NCI-H1048 (cell line): ENCODE measurements at regions not wholly inside any gene's neighbourhood (a gene's known extent, or its start where the extent isn't known, plus 50 kb on each side); places are given as distances from the start of the nearest gene placed in this dataset.
"Not testable (repeated sequence)": the region's sequence is repeated elsewhere in the genome, so short reads cannot be mapped to it uniquely, and the experiment has no call there.

ENCODE experiments used
- DNase-seq: peaks from one replicate; lab custom pipeline; 2025; lab: John Stamatoyannopoulos, UW

DNA sequence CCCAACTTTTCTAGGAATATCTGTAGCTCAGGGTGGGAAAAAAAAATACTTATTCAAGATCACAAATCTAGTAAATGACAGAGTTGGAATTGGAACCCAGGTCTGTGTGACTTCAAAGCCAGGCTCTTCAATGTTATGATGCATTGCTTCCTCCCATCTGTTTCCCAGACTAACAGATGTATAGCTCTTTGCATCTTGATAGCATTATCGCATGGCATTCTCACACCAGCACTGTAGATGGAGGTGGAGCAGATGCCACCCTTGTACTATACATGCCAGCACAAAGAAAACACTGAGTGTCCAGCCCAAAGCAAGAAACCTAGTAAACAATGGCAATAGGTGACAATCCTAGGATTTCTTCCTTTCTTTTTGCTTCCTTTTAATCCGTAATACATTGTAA, 497.3 kb downstream of the NEBL start:
- DNase-seq: no peak

DNA sequence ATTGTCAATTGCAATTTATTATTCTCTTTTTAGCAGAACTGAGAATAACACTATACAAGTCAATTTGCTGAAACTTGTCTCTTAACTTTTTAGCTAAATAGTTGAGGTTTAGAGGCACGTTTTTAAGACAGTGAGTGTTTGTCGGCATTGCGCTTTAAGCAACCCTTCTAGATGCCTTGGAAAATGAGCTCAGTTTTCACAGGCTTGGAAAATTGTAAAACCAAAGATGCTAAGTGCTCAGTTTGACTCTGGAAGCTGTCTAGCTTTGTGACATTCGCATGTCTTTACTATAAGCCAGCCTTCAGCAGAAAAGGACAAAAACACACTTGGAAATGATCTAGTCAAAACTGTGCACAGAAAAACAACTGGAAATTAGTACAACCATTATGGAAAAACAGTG, 500.4 kb downstream of the NEBL start:
- no peak for DNase-seq

DNA sequence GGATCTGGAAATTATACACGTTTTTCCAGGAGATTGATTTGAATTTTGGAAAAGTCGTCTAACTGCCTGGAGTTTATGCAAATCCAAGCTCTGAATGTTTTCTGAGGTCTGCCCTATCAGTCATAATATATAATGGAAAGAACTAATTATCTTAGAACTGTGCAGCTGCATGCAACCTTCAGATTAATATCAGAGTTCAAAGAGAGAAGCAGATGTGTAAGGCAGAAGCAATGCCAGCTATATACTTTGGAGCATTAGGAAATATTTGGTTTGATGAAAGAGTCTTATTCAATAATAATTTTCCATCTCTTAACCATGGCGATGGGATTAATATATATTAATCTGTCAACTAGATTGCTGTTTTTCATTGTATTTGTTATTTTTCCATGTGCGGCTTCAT, 500.9 kb downstream of the NEBL start:
- peak; percentile 46 for DNase-seq

DNA sequence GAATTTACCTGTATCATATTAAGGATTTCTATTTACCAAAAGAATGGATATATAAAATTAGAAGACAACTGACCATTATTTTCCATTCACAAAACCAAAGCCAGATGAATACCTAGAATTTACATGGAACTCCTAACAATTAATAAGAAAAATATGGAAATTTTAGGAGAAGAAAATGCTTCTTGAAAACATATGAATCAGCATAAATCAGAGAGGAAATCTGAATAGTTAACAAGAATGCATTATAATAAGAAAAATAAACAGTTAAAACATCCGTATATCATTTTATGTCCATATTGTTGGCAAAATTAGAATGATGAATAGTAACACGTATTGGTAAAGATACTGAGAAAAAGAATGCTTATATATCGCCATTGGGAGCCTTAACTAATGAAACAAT, 505.5 kb downstream of the NEBL start:
- DNase-seq: no peak

DNA sequence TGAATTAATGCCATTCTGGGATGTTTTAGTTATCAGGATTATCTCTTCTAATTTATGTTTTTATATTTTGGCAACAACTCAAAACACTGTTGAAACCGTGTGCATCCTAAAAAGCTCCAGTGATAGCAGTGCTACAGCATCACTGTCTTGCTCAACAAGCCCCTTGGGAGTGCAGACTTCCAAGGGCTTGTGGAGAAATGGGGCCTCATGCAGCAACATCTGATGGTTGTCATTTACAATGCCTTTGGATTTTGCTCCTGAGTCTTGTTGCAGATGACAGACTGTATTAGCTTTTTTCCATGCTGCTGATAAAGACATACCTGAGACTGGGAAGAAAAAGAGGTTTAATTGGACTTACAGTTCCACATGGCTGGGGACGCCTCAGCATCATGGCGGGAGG, 515.4 kb downstream of the NEBL start:
- DNase-seq: no peak

DNA sequence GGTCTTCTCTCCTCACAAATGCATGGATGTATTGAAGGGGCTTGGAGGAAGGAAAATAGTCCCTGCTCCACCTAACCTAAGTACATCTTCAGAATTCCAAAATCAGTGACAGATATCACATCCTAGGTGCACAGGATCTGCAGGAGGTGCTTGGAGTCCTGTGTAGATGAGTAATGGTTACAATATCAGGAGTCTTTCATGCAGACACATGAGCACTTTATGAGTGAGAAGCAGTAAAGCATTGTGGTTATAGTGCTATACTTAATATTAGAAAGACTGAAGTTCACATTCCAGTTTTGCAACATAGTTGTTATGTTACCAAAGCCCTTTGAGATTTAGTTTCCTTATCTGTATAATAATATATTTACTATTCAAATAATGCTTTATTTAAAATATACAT, 516.7 kb downstream of the NEBL start:
- DNase-seq: no peak

DNA sequence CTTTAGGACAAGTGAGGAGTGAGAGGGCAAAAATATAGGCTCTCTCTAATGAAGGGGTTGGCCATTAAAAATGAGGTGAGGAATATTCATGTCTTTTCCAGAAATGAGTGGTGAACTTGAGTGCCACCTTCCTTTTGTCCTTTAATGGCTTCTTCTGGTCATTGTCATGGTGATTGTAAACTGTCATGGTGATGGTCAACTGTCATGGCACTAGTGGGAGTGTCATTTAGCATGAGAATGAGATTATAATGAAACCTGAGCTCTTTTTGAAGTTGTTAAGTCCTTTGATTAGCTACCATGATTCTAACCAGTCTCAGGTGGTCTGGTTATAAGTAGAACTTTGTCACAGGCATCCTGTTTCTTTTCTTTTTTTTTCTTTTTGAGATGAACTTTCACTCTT, 524.4 kb downstream of the NEBL start:
- no peak for DNase-seq

DNA sequence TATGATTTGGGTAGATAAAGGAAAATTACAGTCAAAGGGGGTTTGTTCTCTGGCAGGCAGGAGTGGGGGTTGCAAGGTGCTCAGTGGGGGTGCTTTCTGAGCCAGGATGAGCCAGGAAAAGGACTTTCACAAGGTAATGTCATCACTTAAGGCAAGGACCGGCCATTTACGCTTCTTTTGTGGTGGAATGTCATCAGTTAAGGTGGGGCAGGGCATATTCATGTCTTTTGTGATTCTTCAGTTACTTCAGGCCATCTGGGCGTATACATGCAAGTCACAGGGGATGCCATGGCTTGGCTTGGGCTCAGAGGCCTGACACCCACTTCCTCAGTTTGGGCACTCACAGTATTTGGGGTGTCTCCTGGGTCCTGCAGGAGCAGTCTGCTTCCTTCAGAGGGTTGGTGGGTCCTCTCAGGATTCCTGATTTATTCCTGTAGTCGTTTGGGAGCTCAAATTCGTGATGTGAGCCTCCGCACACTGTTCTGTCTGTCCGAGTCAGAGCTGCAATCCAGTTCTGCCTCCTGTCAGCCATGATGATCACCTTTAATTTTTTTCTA, 526.1 kb downstream of the NEBL start:
- DNase-seq: not testable (repeated sequence)

DNA sequence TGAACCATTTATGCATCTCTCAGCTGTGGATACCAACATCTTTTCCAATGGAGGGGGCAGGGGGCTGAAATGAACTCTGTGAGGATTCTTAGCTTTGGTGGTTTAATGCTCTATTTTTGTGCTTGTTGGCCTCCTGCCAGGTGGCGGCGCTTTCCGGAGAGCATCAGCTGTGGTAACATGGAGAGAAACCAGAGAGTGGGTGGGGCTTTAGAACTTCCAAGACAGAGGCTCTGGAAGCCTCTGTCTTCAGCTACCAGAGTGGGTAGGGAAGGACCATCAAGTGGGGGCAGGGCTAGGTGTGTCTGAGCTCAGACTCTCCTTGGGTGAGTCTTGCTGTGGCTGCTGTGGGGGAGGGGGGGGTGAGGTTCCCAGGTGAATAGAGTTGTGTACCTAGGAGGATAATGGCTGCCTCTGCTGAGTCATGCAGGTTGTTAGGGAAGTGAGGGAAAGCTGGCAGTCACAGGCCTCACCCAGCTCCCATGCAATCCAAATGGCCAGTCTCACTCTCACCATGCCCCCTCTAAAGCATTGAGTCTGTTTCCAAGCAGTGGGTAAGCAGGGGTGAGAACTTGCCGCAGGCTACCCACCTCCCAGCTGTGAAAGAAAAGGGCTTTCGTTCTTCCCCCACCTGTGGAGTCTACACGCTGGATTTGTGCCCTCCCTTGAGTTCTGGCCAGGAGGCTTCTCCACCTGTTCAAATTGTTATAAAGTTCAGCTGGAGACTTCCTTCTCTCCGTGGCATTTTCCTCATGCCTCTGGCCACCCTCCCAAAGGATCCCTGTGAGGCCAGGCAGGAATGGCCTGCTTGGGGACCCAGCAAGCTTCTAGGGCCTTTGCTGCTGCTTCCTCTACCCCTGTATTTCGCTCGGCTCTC, 527.0 kb downstream of the NEBL start:
- DNase-seq: no peak

DNA sequence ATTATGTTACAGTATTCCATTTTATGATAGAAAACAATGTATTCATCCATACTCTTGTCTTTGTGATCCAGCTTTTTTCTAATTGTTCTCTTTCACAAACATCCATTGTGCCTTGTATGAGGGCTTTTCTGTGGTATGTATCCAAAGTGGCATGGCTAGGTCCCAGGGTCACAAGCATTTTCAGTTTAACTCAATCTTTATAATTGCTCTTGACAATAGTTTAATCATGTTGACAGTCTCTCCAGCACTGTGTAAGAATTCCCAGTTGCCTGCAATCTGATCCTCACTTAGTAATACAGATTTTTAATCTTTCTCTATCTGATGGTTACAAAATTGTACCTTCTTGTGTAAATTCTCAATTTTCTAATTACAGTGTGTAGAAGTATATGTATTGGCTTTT, 533.4 kb downstream of the NEBL start:
- no peak for DNase-seq

DNA sequence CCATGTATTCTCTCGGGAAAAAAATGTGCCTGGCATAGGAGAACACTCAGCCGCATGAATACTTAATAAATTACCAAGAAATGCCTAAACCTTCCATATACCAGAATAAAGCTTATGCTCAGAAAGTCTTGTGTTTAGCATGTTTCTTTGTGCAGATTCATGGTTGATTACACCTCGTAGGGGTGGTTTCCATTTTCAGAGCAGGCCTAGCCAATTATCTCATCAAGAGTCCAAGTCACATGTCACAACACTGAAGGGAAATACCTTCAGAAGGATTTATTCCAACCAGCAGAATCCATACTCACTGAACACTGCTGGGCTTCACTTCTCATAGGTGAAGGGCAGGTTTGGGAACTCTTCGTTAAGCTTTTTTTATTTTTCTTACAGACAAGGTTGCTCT, 539.7 kb downstream of the PLXDC2 start:
- DNase-seq: no peak

DNA sequence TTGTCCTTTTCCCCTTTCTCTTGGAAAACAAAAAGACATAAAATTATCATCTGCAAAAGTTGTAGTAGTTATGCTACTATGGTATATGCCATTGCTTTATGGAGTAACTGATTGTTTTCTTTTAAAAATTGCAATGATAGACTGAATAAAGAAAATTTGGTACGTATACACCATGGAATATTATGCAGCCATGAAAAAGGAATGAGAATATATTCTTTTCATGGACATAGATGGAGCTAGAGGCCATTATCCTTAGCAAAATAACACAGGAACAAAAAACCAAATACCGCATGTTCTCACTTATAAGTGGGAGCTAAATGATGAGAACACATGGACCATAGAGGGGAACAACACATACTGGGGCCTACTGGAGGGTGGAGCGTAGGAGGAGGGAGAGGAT, 538.8 kb downstream of the PLXDC2 start:
- no peak for DNase-seq

DNA sequence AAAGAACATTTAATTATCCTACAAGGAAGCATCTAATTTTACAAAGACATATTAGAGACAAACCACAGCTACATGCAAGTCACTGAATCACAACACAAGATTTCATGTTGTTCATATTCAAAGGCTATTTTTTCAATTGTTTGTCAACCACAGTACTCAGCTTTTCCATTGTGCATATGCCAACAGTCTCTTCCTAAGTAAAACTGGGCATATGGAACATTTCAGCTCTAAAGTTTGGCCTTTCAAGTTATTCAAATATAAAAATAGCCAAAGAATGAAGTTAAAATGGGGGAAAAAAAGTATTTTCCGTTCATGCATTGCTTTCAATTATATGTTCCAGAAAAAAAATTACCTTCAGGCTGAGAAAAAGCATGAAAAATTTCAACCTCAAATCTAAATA, 537.9 kb downstream of the PLXDC2 start:
- no peak for DNase-seq

DNA sequence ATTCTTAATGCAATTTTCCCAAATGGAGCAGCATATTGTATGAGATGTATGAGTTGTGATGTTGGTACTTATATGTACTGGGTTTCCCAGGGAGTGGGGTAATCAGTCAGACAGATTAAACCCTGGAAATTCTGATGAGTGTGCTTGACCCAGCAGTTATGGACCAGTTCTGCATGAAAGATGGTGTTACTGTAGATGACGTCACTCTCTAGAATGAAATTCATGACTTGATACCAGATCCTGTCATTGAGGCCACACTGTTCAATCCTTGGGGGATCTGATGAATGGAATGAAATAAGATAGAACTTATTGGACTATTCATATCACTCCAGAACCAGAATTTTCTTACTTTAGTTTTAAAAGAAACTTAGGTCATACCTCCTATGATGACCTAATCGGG, 534.3 kb downstream of the PLXDC2 start:
- no peak for DNase-seq

DNA sequence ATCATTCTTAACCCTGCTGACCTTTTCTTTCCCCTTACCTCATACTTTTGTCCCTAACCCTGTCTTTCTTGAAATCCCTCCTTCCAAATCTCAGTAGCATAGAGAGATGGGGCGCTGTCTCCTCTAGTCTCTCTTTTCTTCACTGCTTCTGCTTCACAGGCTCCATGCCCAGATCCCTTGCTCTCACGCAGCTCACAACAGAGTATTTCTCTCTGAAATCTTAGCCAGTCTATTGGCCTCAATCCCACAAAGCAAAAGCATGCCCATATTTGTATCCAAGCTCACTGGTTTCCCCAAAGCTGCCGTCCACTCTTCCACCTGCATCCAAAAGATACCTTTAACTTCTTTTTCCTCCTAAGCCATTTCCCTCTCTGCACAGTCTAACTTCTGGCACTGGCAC, 526.8 kb downstream of the PLXDC2 start:
- no peak for DNase-seq
